ENCODE measurements at regions not wholly inside any gene's neighbourhood (a gene's known extent, or its start where the extent isn't known, plus 50 kb on each side); places are given as distances from the start of the nearest gene placed in this dataset.

- TF ChIP-seq CTCF (IDR thresholded peaks at IDR 0.05), result no peak
- no peak for TF ChIP-seq POLR2AphosphoS5 (IDR thresholded peaks at IDR 0.05)
- no peak for TF ChIP-seq POLR2A (IDR thresholded peaks at IDR 0.05)
Measured at GRCh38 chr18:64294967-64295366, 146.1 kb upstream of the LINC00305 start.
